Hepatocyte (in vitro differentiated cells): ENCODE measurements at regions not wholly inside any gene's neighbourhood (a gene's known extent, or its start where the extent isn't known, plus 50 kb on each side); places are given as distances from the start of the nearest gene placed in this dataset.

Experiments used
- DNase-seq: peaks from one replicate; pipeline ENCODE4 v3.0.0-alpha.2; 2016; ENCODE audit warnings: low spot score
- H2AFZ ChIP-seq: fragments of 200-600 bp; sonication (generic); 2 replicates; pipeline ENCODE4 v1.6.0; 2016; ENCODE audit warnings: antibody characterized with exemption, mild to moderate bottlenecking
- H3K27ac ChIP-seq: fragments of 200-600 bp; sonication (generic); 2 replicates; pipeline ENCODE4 v1.5.1; 2016; ENCODE audit warnings: mild to moderate bottlenecking
- H3K27me3 ChIP-seq: fragments of 200-600 bp; sonication (generic); 2 replicates; pipeline ENCODE4 v1.6.1; 2016
- H3K36me3 ChIP-seq: fragments of 200-600 bp; sonication (generic); replicated peaks from 2 replicates; pipeline ENCODE4 v1.5.1; 2016; ENCODE audit warnings: low read depth; ENCODE audit not compliant: insufficient read depth
- H3K4me1 ChIP-seq: fragments of 200-600 bp; sonication (generic); 2 replicates; pipeline ENCODE4 v1.5.1; 2016; ENCODE audit warnings: mild to moderate bottlenecking, moderate library complexity; ENCODE audit not compliant: insufficient read depth
- H3K4me2 ChIP-seq: fragments of 200-600 bp; sonication (generic); 2 replicates; pipeline ENCODE4 v1.6.0; 2016
- H3K4me3 ChIP-seq: fragments of 200-600 bp; sonication (generic); 2 replicates; pipeline ENCODE4 v1.5.1; 2016; ENCODE audit warnings: mild to moderate bottlenecking
- H3K79me2 ChIP-seq: fragments of 200-600 bp; sonication (generic); 2 replicates; pipeline ENCODE4 v1.6.0; 2017; ENCODE audit warnings: mild to moderate bottlenecking
- H3K9me2 ChIP-seq: fragments of 200-600 bp; sonication (generic); replicated peaks from 2 replicates; pipeline ENCODE4 v1.6.0; 2017; ENCODE audit warnings: mild to moderate bottlenecking; ENCODE audit not compliant: insufficient read depth
- H3K9me3 ChIP-seq: fragments of 200-600 bp; sonication (generic); 2 replicates; pipeline ENCODE4 v1.5.1; 2016; ENCODE audit warnings: low read depth, mild to moderate bottlenecking
- H4K20me1 ChIP-seq: fragments of 200-600 bp; sonication (generic); 2 replicates; pipeline ENCODE4 v1.6.0; 2016; ENCODE audit warnings: mild to moderate bottlenecking; ENCODE audit not compliant: insufficient read depth, poor library complexity, severe bottlenecking
- EZH2 ChIP-seq: fragments of 200-600 bp; sonication (generic); IDR thresholded peaks from 2 replicates; pipeline ENCODE4 v1.6.1; 2016; ENCODE audit warnings: antibody characterized with exemption, mild to moderate bottlenecking, borderline replicate concordance
- EZH2phosphoT487 ChIP-seq: fragments of 200-600 bp; sonication (generic); IDR thresholded peaks from one replicate; pipeline ENCODE4 v1.6.1; 2018; ENCODE audit warnings: antibody characterized with exemption, mild to moderate bottlenecking, low read depth, moderate library complexity; ENCODE audit not compliant: unreplicated experiment, severe bottlenecking
- WGBS: methylation state at CpG from one replicate; pipeline ENCODE4 v1.1.6; 2016; ENCODE audit warnings: low lambda C conversion rate; ENCODE audit errors: missing lambda C conversion rate; 5-methylcytosine and 5-hydroxymethylcytosine counted together
- TF ChIP-seq, protein P1 (sequence below): fragments of 200-600 bp; sonication (generic); IDR thresholded peaks from 2 replicates; pipeline ENCODE4 v1.5.1; 2016; ENCODE audit warnings: antibody characterized with exemption, mild to moderate bottlenecking; ENCODE audit not compliant: poor library complexity

- Histone ChIP-seq H3K27ac (no peak overlapping the region), H2AFZ (no peak overlapping the region), H3K4me1 (peaks cover 7% of the 10 kb centered on the region), H3K4me2 (no peak overlapping the region), H3K36me3 (no peaks in the 10 kb centered on the region), H3K79me2 (no peaks in the 10 kb centered on the region), H3K27me3 (no peaks in the 10 kb centered on the region), H4K20me1 (no peaks in the 10 kb centered on the region), H3K4me3 (no peak overlapping the region), H3K9me3 (no peaks in the 10 kb centered on the region), H3K9me2 (no peaks in the 10 kb centered on the region)
- no peak for DNase-seq
- TF ChIP-seq EZH2phosphoT487, result no peak
- no peak for TF ChIP-seq EZH2
- TF ChIP-seq, protein P1, sequence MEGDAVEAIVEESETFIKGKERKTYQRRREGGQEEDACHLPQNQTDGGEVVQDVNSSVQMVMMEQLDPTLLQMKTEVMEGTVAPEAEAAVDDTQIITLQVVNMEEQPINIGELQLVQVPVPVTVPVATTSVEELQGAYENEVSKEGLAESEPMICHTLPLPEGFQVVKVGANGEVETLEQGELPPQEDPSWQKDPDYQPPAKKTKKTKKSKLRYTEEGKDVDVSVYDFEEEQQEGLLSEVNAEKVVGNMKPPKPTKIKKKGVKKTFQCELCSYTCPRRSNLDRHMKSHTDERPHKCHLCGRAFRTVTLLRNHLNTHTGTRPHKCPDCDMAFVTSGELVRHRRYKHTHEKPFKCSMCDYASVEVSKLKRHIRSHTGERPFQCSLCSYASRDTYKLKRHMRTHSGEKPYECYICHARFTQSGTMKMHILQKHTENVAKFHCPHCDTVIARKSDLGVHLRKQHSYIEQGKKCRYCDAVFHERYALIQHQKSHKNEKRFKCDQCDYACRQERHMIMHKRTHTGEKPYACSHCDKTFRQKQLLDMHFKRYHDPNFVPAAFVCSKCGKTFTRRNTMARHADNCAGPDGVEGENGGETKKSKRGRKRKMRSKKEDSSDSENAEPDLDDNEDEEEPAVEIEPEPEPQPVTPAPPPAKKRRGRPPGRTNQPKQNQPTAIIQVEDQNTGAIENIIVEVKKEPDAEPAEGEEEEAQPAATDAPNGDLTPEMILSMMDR, result no peak
These were observed 140.9 kb downstream of the HGF start for GRCh38 chr7:81628951-81629350.

DNA sequence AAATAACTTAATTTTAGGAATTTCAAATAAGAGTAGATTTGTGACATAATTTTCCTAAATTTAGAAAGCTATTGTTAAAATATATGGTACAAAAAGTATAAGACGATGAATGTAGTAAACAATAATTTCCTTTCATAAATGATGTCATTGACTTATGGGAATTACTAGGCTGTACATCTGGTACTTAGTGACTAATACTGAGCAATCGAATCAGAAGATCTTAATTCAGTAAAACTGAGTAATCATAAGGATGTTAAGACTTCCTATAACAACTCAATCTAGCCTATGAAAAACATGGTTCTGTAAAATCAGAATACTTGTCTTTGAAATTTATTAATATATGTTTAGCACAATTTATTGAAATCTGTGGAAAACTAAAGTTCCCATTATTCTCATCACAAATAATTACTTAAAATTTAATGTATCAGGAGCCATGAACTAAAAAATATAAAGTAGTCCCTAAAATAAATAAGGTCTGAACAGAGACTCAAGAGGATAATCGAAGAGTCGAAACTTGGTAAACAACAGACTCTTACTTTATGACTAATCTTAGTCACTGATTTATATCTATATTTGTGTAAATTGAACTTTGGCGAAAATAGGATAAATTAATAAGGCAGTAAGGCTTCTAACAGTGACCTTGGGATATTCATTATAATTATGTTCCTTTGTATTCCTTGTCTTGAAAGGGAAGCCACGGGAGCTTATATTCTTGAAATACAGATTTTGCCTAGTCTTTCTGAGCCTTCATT, 142.1 kb downstream of the HGF start:
- Histone ChIP-seq H3K27me3 (no peaks in the 10 kb centered on the region), H3K9me3 (no peaks in the 10 kb centered on the region), H3K4me2 (no peak overlapping the region), H4K20me1 (no peaks in the 10 kb centered on the region), H2AFZ (no peak overlapping the region), H3K36me3 (no peaks in the 10 kb centered on the region), H3K4me3 (no peak overlapping the region), H3K4me1 (peaks cover 7% of the 10 kb centered on the region), H3K79me2 (no peaks in the 10 kb centered on the region), H3K9me2 (no peaks in the 10 kb centered on the region), H3K27ac (no peak overlapping the region)
- TF ChIP-seq EZH2 (no peak), EZH2phosphoT487 (no peak)
- TF ChIP-seq, protein P1, result no peak
- DNase-seq, result no peak
- WGBS, result 81% methylated on average over 6 of the region's 6 CpGs

GRCh38 chr7:81626008-81626407, 143.8 kb downstream of the HGF start:
- no peak overlapping the region for H3K4me3 ChIP-seq
- H4K20me1 ChIP-seq, result no peaks in the 10 kb centered on the region
- peaks cover 7% of the 10 kb centered on the region for H3K4me1 ChIP-seq
- H3K27ac ChIP-seq, result no peak overlapping the region
- no peaks in the 10 kb centered on the region for H3K9me2 ChIP-seq
- H3K27me3 ChIP-seq, result no peaks in the 10 kb centered on the region
- no peak overlapping the region for H2AFZ ChIP-seq
- WGBS, result 85% methylated on average over 1 of the region's 1 CpG
- no peaks in the 10 kb centered on the region for H3K9me3 ChIP-seq
- TF ChIP-seq, protein P1, result no peak
- TF ChIP-seq EZH2phosphoT487 (no peak), EZH2 (no peak)
- no peaks in the 10 kb centered on the region for H3K36me3 ChIP-seq
- H3K79me2 ChIP-seq, result no peaks in the 10 kb centered on the region
- no peak overlapping the region for H3K4me2 ChIP-seq
- DNase-seq, result no peak
